ENCODE measurements at regions not wholly inside any gene's neighbourhood (a gene's known extent, or its start where the extent isn't known, plus 50 kb on each side); places are given as distances from the start of the nearest gene placed in this dataset.

GRCh38 chr12:75815756-75816155, 215.8 kb downstream of the PHLDA1 start:
- no peak for TF ChIP-seq ZBTB7A (IDR thresholded peaks at IDR 0.05; ENCODE audit: low read depth)
- TF ChIP-seq, protein P1, sequence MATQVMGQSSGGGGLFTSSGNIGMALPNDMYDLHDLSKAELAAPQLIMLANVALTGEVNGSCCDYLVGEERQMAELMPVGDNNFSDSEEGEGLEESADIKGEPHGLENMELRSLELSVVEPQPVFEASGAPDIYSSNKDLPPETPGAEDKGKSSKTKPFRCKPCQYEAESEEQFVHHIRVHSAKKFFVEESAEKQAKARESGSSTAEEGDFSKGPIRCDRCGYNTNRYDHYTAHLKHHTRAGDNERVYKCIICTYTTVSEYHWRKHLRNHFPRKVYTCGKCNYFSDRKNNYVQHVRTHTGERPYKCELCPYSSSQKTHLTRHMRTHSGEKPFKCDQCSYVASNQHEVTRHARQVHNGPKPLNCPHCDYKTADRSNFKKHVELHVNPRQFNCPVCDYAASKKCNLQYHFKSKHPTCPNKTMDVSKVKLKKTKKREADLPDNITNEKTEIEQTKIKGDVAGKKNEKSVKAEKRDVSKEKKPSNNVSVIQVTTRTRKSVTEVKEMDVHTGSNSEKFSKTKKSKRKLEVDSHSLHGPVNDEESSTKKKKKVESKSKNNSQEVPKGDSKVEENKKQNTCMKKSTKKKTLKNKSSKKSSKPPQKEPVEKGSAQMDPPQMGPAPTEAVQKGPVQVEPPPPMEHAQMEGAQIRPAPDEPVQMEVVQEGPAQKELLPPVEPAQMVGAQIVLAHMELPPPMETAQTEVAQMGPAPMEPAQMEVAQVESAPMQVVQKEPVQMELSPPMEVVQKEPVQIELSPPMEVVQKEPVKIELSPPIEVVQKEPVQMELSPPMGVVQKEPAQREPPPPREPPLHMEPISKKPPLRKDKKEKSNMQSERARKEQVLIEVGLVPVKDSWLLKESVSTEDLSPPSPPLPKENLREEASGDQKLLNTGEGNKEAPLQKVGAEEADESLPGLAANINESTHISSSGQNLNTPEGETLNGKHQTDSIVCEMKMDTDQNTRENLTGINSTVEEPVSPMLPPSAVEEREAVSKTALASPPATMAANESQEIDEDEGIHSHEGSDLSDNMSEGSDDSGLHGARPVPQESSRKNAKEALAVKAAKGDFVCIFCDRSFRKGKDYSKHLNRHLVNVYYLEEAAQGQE (IDR thresholded peaks at IDR 0.05; ENCODE audit: low read depth), result no peak
- no peak for TF ChIP-seq RAD21 (IDR thresholded peaks at IDR 0.05; ENCODE audit: low read depth)
- TF ChIP-seq TCF12 (IDR thresholded peaks at IDR 0.05; ENCODE audit: low read depth), result no peak
- no peak for TF ChIP-seq NFIC (IDR thresholded peaks at IDR 0.05)
- no peak for TF ChIP-seq TAF1 (IDR thresholded peaks at IDR 0.05; ENCODE audit: low read depth)
- no peak for TF ChIP-seq FOXM1 (IDR thresholded peaks at IDR 0.05; ENCODE audit: borderline replicate concordance, low read depth)
- TF ChIP-seq CREB1 (IDR thresholded peaks at IDR 0.05; ENCODE audit: low read depth), result no peak
- TF ChIP-seq EP300 (IDR thresholded peaks at IDR 0.05; ENCODE audit: borderline replicate concordance), result no peak
- no peak for TF ChIP-seq USF1 (IDR thresholded peaks at IDR 0.05)
- TF ChIP-seq MAX (IDR thresholded peaks at IDR 0.05), result no peak
- no peak for TF ChIP-seq CEBPB (IDR thresholded peaks at IDR 0.05)
- no peak for TF ChIP-seq TEAD4 (IDR thresholded peaks at IDR 0.05)
- no peak for TF ChIP-seq EGR1 (IDR thresholded peaks at IDR 0.05)
- TF ChIP-seq YY1 (IDR thresholded peaks at IDR 0.05; ENCODE audit: low read depth), result no peak

DNA sequence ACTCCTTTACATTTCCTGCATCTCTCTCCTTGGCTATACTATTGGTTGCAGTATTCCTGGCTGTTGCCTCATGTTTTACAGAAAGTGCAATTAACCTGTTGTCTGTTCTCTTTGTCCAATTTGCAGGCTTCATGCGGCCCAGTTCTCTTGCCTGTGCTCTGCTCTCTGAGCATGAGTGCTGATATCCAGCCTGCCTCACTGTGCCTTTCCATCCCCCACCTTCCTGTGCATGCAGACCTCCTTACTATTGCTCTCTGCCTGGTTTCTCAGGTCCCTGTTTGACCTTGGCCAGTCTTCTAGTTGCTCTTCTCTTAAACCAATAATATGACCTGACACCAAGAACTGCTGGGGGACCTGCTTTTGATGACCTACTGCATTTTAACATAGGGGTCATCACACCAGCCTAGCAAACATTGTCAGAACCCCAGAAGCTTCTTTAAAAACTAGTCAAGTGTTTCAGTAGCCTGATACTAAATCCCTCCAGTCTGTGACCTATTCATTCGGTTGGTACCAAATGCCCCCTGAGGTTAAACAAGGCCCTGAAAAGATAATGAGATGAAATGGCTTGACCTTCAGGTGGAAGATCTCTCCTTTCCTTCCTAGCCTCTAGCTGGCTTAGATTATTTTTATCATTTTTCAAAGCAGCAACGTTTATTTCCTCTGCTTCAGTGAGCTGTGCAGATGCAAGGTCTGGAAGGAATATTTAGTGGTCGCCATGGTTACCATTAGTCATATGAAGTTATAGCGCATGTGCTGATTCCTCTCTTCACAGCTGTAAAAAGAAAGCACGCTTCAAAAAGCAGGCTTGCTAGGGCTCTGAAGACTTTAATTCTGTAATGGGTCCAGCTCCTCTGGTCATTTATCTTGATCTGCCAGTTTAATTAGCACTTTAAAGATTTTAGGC, 216.5 kb downstream of the PHLDA1 start:
- TF ChIP-seq FOXM1 (IDR thresholded peaks at IDR 0.05; ENCODE audit: borderline replicate concordance, low read depth) (no peak), TCF12 (IDR thresholded peaks at IDR 0.05; ENCODE audit: low read depth) (no peak), YY1 (IDR thresholded peaks at IDR 0.05; ENCODE audit: low read depth) (no peak), NFIC (IDR thresholded peaks at IDR 0.05) (no peak), USF1 (IDR thresholded peaks at IDR 0.05) (no peak), MAX (IDR thresholded peaks at IDR 0.05) (no peak), RAD21 (IDR thresholded peaks at IDR 0.05; ENCODE audit: low read depth) (no peak), EP300 (IDR thresholded peaks at IDR 0.05; ENCODE audit: borderline replicate concordance) (no peak), TAF1 (IDR thresholded peaks at IDR 0.05; ENCODE audit: low read depth) (no peak), CEBPB (IDR thresholded peaks at IDR 0.05) (no peak), ZBTB7A (IDR thresholded peaks at IDR 0.05; ENCODE audit: low read depth) (no peak), TEAD4 (IDR thresholded peaks at IDR 0.05) (no peak), EGR1 (IDR thresholded peaks at IDR 0.05) (no peak), CREB1 (IDR thresholded peaks at IDR 0.05; ENCODE audit: low read depth) (no peak)
- TF ChIP-seq, protein P1 (IDR thresholded peaks at IDR 0.05; ENCODE audit: low read depth), result no peak

GRCh38 chr12:75813072-75813471, 218.5 kb downstream of the PHLDA1 start:
- TF ChIP-seq RAD21 (IDR thresholded peaks at IDR 0.05; ENCODE audit: low read depth) (no peak), YY1 (IDR thresholded peaks at IDR 0.05; ENCODE audit: low read depth) (no peak), EP300 (IDR thresholded peaks at IDR 0.05; ENCODE audit: borderline replicate concordance) (no peak), TCF12 (IDR thresholded peaks at IDR 0.05; ENCODE audit: low read depth) (no peak), CREB1 (IDR thresholded peaks at IDR 0.05; ENCODE audit: low read depth) (no peak), USF1 (IDR thresholded peaks at IDR 0.05) (no peak), ZBTB7A (IDR thresholded peaks at IDR 0.05; ENCODE audit: low read depth) (no peak), TEAD4 (IDR thresholded peaks at IDR 0.05) (no peak), TAF1 (IDR thresholded peaks at IDR 0.05; ENCODE audit: low read depth) (no peak), FOXM1 (IDR thresholded peaks at IDR 0.05; ENCODE audit: borderline replicate concordance, low read depth) (no peak)
- TF ChIP-seq, protein P1 (IDR thresholded peaks at IDR 0.05; ENCODE audit: low read depth), result no peak

Data from Ishikawa (cell line).